NB4 (cell line): ENCODE measurements at regions not wholly inside any gene's neighbourhood (a gene's known extent, or its start where the extent isn't known, plus 50 kb on each side); places are given as distances from the start of the nearest gene placed in this dataset.
A peak's percentile ranks its signal among the peaks of the same experiment; 100 is the strongest.

Source experiments
- DNase-seq: peaks from one replicate; pipeline ENCODE4 v3.0.0; 2010; ENCODE audit warnings: low read depth
- H3K4me3 ChIP-seq: one replicate; pipeline ENCODE4 v1.5.1; 2011; ENCODE audit warnings: mild to moderate bottlenecking, low read depth, low read length, moderate library complexity
- CTCF ChIP-seq: IDR thresholded peaks from one replicate; pipeline ENCODE4 v1.5.1; 2012; ENCODE audit warnings: low read depth, low read length
- MAX ChIP-seq: IDR thresholded peaks from 2 replicates; pipeline ENCODE4 v1.6.1; 2011; ENCODE audit warnings: low read depth, low read length
- MYC ChIP-seq: IDR thresholded peaks from 2 replicates; pipeline ENCODE4 v1.6.1; 2011; ENCODE audit warnings: low read depth, low read length
- POLR2A ChIP-seq: IDR thresholded peaks from 2 replicates; pipeline ENCODE4 v1.6.1; 2011; ENCODE audit warnings: mild to moderate bottlenecking; ENCODE audit not compliant: insufficient read length; ENCODE audit errors: extremely low read depth

- TF ChIP-seq MAX: no peak
- no peak for TF ChIP-seq CTCF
- TF ChIP-seq MYC: no peak
- no peak for TF ChIP-seq POLR2A
- no peak for DNase-seq
- H3K4me3 ChIP-seq: no peak overlapping the region
Measured at GRCh38 chr5:89425062-89425461, 542.1 kb upstream of the MEF2C start.

DNA sequence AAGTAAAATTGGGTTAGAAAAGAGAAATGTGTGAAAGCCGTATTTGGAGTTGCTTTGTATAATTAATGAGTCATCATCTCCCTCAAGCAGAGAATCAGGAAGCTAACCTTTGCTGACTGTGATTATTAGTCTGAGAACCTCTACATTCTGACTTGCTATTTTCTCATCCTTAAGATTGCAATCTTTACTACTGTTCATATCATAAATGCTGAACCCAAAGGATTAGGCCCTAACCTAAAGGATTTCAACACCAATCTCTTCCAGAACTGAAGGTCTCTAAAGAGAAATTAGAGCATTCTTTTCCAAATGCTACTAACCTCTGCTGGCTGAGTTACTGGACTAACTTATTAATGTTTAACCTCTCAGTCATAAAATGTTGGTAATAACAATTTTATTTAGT is 538.1 kb upstream of the MEF2C start:
- DNase-seq: peak; percentile 4
- TF ChIP-seq POLR2A (no peak), CTCF (no peak), MYC (no peak), MAX (no peak)
- H3K4me3 ChIP-seq: no peak overlapping the region

DNA sequence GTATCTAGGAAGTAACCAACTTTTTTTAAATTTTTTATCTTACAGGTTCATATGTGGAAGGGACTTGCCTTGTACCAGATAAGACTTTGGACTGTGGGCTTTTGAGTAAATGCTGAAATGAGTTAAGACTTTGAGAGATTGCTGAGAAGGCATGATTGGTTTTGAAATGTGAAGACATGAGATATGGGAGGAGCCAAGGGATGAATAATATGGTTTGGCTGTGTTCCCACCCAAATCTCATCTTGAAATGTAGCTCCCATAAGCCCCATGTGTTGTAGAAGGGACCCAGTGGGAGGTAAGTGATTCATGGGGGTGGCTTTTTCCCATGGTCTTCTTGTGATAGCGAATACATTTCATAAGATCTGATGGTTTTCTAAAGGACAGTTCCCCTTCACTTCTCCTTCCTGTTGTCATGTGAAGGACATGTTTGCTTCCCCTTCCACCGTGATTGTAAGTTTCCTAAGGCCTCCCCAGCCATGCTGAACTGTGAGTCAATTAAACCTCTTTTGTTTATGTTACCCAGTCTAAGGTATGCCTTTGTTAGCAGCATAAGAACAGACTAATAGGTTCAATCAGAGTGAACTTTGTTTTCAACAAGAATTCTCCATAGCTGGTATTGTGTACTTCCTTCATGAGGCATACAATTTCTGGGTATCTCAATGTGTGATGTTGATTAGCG is 535.6 kb upstream of the MEF2C start:
- DNase-seq: peak; percentile 10
- TF ChIP-seq CTCF (no peak), MYC (no peak), POLR2A (no peak), MAX (no peak)
- H3K4me3 ChIP-seq: no peak overlapping the region

DNA sequence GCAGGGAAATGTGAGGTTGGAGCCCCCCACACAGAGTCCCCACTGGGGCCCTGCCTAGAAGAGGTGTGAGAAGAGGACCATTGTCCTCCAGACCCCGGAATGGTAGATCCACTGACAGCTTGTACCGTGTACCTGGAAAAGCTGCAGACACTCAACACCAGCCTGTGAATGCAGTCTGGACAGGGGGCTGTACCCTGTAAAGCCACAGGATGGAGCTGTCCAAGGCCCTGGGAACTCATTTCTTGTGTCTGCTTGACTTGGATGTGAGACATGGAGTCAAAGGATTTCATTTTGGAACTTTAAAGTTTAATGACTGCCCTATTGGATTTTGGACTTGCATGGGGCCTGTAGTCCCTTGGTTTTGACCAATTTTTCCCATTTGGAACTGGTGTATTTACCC is 535.0 kb upstream of the MEF2C start:
- DNase-seq: no peak
- TF ChIP-seq MAX (no peak), CTCF (no peak), MYC (no peak)
- H3K4me3 ChIP-seq: no peak overlapping the region

DNA sequence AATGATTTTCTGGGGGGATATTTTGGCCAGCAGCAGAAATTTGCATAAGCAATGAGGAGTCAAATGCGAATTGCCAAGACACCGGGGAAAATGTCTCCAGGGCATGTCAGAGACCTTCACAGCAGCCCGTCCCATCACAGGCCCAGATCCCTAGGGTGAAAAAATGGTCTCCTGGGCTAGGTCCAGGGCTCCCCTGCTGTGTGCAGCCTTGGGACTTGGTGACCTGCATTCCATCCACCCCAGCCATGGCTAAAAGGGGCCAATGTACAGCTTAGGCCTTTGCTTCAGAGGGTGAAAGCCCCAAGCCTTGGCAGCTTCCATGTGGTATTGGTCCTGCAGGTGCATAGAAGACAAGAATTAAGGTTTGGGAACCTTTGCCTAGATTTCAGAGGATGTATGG is 534.5 kb upstream of the MEF2C start:
- DNase-seq: no peak
- TF ChIP-seq MAX (no peak), MYC (no peak)
- H3K4me3 ChIP-seq: no peak overlapping the region

DNA sequence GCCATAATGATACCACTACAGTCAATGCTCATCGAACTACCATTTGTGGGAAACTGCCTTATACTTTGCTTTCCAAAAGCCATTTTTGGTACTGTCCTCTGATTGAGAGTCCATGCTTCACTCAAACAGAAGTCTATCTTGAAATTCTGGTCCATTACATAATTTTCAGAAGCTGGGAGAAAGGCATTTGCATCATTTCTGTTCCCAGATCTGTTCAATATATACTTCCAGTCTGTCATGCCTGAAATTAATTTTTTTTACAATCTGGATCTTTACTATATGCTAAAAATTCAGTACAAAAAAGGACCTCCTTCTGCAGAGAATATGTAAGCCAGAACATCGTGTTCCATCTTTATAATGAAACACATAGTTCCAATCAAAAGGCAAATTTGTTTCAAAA is 528.9 kb upstream of the MEF2C start:
- no peak overlapping the region for H3K4me3 ChIP-seq
- DNase-seq: no peak
- TF ChIP-seq MAX: no peak

GRCh38 chr5:89407054-89407453 is 524.1 kb upstream of the MEF2C start:
- no peak for DNase-seq
- TF ChIP-seq CTCF (no peak), MYC (no peak), MAX (no peak), POLR2A (no peak)
- no peak overlapping the region for H3K4me3 ChIP-seq
